Choroid plexus epithelial cell (primary cell): ENCODE measurements at regions not wholly inside any gene's neighbourhood (a gene's known extent, or its start where the extent isn't known, plus 50 kb on each side); places are given as distances from the start of the nearest gene placed in this dataset.

Experiments
- DNase-seq: peaks from one replicate; pipeline ENCODE4 v3.0.0-alpha.2; 2010; ENCODE audit warnings: low read depth
- H3K4me3 ChIP-seq: 2 replicates; pipeline ENCODE4 v1.5.1; 2011; ENCODE audit warnings: low read depth, mild to moderate bottlenecking, control low read depth, low read length, moderate library complexity
- TF ChIP-seq, protein P1 (sequence below): conservative IDR thresholded peaks from 2 replicates; pipeline ENCODE4 v1.5.1; 2011; ENCODE audit warnings: low read depth, mild to moderate bottlenecking, control low read depth, inconsistent platforms, low read length, moderate library complexity

DNA sequence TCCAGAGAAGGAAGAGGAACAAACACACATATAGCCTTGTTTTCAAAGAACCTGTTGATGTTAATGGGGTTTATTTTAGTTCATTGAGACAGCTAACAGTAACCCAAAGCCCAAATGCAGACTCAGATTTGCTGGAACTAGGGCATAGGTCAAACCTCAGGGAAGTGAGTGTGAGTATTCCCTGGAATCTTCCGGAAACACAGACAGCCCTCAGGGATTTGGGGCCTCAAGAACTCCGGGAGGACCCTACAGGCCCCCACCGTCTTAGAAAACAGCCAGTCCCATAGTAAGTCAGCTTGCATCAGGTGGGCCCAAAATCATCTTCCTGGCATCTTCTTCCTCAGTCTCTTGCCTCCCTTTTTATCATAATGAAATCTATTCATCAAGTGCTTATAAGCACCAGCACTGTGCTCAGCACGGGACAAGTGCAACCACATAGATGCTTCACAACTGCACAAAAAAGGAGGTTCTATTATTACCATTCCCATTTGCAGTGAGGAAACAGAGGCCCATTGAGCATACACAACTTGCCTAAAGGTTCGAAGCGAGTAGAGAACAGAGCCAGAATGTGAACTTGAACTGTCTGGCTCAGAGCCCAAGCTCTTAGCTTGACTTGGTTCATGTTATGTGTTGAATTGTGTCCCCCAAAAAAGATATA, 50.2 kb upstream of the BCL11A start:
- TF ChIP-seq, protein P1, sequence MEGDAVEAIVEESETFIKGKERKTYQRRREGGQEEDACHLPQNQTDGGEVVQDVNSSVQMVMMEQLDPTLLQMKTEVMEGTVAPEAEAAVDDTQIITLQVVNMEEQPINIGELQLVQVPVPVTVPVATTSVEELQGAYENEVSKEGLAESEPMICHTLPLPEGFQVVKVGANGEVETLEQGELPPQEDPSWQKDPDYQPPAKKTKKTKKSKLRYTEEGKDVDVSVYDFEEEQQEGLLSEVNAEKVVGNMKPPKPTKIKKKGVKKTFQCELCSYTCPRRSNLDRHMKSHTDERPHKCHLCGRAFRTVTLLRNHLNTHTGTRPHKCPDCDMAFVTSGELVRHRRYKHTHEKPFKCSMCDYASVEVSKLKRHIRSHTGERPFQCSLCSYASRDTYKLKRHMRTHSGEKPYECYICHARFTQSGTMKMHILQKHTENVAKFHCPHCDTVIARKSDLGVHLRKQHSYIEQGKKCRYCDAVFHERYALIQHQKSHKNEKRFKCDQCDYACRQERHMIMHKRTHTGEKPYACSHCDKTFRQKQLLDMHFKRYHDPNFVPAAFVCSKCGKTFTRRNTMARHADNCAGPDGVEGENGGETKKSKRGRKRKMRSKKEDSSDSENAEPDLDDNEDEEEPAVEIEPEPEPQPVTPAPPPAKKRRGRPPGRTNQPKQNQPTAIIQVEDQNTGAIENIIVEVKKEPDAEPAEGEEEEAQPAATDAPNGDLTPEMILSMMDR = no peak
- no peak for DNase-seq
- H3K4me3 ChIP-seq = no peak overlapping the region

DNA sequence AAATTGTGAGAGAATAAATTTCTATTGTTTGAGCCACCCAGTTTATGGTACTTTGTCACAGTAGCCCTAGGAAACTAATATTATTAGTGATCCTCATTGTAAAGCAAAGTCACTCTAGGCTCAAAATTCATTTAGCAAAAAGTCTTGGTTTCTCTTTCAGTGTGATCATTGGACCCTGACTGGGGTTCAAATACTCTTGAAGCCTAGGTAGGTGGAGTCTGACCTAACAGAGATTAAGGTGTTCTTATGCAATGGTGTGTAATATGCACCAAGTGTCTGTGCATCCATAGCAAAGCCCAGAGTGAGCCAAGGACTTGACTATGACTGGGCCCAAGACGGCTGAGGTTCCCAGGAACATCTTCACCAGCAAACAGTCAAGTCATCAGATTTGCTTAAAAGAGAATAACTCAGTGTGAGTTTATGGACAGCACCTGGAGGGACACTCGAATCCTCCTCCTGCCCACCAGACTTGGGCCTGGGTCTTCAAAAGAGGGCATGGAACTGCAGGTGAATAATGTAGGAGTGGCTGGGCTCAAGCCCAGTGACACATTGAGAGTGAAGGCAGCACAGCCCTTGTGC, 51.1 kb upstream of the BCL11A start:
- TF ChIP-seq, protein P1 = no peak
- no peak for DNase-seq
- no peak overlapping the region for H3K4me3 ChIP-seq

DNA sequence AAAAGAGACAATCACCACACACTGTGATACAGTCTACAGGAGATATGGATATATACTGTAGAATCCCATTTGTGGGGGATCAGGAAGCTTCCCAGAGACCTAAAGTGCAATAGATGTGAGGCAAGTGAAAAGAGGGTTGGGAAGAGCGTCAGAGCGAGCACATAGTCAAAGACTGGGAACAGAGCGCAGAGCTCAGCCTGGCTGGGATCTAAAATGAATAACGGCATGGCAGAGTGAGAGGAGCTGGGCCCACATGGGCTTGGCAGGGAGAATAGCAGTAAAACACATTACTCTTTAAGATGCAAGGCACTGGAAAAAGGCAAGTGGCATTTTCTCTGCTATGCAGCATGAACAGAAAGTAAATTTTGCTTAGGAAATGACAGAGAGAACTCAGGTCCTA, 52.4 kb upstream of the BCL11A start:
- TF ChIP-seq, protein P1 = no peak
- no peak for DNase-seq

DNA sequence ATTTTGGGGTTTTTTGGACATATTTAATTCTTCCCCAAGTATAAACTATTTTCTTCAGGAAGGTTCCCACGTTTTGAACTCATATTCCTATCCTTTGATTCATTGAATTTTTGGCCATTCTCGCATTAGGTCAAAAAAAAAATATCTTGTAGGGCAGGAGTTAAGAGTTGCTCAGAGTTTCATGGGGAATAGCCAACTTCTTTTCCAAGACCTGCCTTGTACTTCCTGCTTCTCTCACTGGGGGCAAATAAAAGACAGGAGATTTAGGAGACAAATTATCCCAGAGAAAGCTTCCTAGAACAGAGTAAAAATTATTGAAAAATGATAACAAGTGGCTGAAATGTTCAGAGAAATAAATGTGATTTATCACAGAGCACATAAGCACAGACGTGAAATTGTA, 55.2 kb upstream of the BCL11A start:
- TF ChIP-seq, protein P1 = no peak
- peak; percentile 44 for DNase-seq
- no peak overlapping the region for H3K4me3 ChIP-seq

More for the DNA sequence above, 52.4 kb upstream of the BCL11A start:
- no peak overlapping the region for H3K4me3 ChIP-seq

DNA sequence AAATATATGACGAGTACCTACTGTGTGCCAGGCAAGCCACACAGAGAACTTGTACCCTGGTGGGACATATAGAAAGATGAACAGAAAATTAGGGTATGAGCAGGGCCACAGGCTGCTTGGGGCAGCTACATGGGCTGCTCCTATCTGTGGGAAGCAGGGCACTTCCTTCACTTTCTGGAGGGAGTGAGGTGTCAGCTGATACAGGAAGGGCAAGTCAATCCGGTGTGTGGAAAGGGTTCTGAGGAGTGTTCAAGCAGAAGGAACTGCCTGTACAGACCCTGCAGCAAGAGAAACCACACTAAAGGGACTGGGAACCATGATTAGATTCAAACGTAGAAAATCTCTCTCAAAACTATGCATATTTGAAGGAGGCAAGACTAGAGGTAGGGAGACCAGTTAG, 58.6 kb upstream of the BCL11A start:
- no peak overlapping the region for H3K4me3 ChIP-seq
- no peak for DNase-seq
- TF ChIP-seq, protein P1 = no peak

DNA sequence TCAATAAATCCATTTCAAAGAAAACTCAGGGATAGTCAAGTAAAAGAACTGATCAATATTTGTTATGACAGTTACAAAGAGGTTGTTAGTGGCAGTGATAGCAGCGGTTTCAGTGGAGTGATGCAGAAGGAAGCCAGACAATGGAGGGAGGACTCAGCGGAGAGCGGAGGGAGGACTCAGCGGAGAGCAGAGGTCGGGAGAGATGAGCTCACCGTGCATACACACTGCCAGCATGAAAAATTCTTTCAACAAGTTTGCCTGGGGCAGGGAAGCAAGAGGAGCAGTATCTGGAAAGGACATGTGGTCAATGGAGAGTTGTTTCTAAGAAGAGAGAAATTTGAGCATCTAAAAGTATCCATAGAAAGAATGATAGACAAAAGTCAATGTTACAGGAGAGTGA, 60.9 kb upstream of the BCL11A start:
- H3K4me3 ChIP-seq = no peak overlapping the region
- DNase-seq = no peak
- TF ChIP-seq, protein P1 = no peak
